SK-N-SH (cell line): ENCODE measurements at regions not wholly inside any gene's neighbourhood (a gene's known extent, or its start where the extent isn't known, plus 50 kb on each side); places are given as distances from the start of the nearest gene placed in this dataset.
A peak's percentile ranks its signal among the peaks of the same experiment; 100 is the strongest.

Experiments
- CTCF ChIA-PET: fragments of 300-600, 350-600 bp; formaldehyde crosslinking; extraction: SDS; loops from one replicate; lab custom pipeline; 2021; lab: Yijun Ruan, JAX
- POLR2A ChIA-PET: fragments of 350-600 bp; sonication (Branson Sonifier 250); formaldehyde crosslinking; extraction: SDS; loops from one replicate; lab custom pipeline; 2020; ENCODE audit warnings: antibody characterized with exemption, inconsistent platforms; lab: Yijun Ruan, JAX
- DNase-seq: peaks from one replicate; pipeline ENCODE4 v3.0.0; 2012
- H2AFZ ChIP-seq: fragments of 200-600 bp; sonication (generic); 2 replicates; pipeline ENCODE4 v1.8.1; 2016; ENCODE audit warnings: antibody characterized with exemption, mild to moderate bottlenecking, low read depth
- H3F3A ChIP-seq: fragments of 200-600 bp; sonication (generic); replicated peaks from 2 replicates; pipeline ENCODE3; 2016; ENCODE audit warnings: antibody characterized with exemption, mild to moderate bottlenecking; ENCODE audit not compliant: insufficient read depth
- H3K27ac ChIP-seq, 2 experiments: fragments of 200-500 bp in 1 of 2; fragments of 200-600 bp in 1 of 2; sonication (Bioruptor generic) in 1 of 2; sonication (generic), shearing (Covaris generic) in 1 of 2; 2 replicates each; pipeline versions ENCODE4 v1.5.1 to v1.6.1; 2014 to 2016; ENCODE audit warnings: low read depth in 2 of 2, inconsistent platforms in 1 of 2, low read length in 1 of 2, mild to moderate bottlenecking in 1 of 2, mixed read lengths in 1 of 2
- H3K27me3 ChIP-seq: fragments of 200-600 bp; sonication (generic), shearing (Covaris generic); 2 replicates; pipeline ENCODE4 v1.6.1; 2016; ENCODE audit warnings: mixed run types; ENCODE audit not compliant: insufficient read depth
- H3K36me3 ChIP-seq, 2 experiments: fragments of 200-500 bp in 1 of 2; fragments of 200-600 bp in 1 of 2; sonication (Bioruptor generic) in 1 of 2; sonication (generic) in 1 of 2; replicated peaks in 1 of 2; 2 replicates each; pipeline versions ENCODE3 to v1.5.1; 2014 to 2016; ENCODE audit warnings: low read length in 1 of 2, mild to moderate bottlenecking in 1 of 2; ENCODE audit not compliant: insufficient read depth in 2 of 2, control insufficient read depth in 1 of 2
- H3K4me1 ChIP-seq, 2 experiments: fragments of 200-500 bp in 1 of 2; fragments of 200-600 bp in 1 of 2; sonication (Bioruptor generic) in 1 of 2; sonication (generic), shearing (Covaris generic) in 1 of 2; 2 replicates each; pipeline versions ENCODE4 v1.5.1 to v1.6.1; 2014 to 2016; ENCODE audit warnings: low read depth in 1 of 2, low read length in 1 of 2, mixed run types in 1 of 2; ENCODE audit not compliant: insufficient read depth in 2 of 2, control insufficient read depth in 1 of 2
- H3K4me2 ChIP-seq: fragments of 200-600 bp; sonication (generic), shearing (Covaris generic); 2 replicates; pipeline ENCODE4 v1.6.1; 2017; ENCODE audit warnings: mixed run types
- H3K4me3 ChIP-seq, 2 experiments: fragments of 200-500 bp in 1 of 2; fragments of 200-600 bp in 1 of 2; sonication (Bioruptor generic) in 1 of 2; sonication (generic), shearing (Covaris generic) in 1 of 2; 2 replicates each; pipeline versions ENCODE4 v1.5.1 to v1.8.1; 2014 to 2016; ENCODE audit warnings: low read depth in 2 of 2, inconsistent platforms in 1 of 2, low read length in 1 of 2, mild to moderate bottlenecking in 1 of 2, mixed read lengths in 1 of 2, moderate library complexity in 1 of 2
- H3K79me2 ChIP-seq: fragments of 200-600 bp; sonication (generic); 2 replicates; pipeline ENCODE4 v1.8.1; 2017; ENCODE audit warnings: mild to moderate bottlenecking; ENCODE audit not compliant: insufficient read depth
- H3K9ac ChIP-seq: fragments of 200-600 bp; sonication (generic); 2 replicates; pipeline ENCODE4 v1.6.1; 2017; ENCODE audit warnings: mixed run types
- H3K9me2 ChIP-seq: fragments of 200-600 bp; sonication (generic); 2 replicates; pipeline ENCODE4 v1.6.1; 2017; ENCODE audit warnings: mixed run types
- H3K9me3 ChIP-seq: fragments of 200-600 bp; sonication (generic); 2 replicates; pipeline ENCODE4 v1.6.1; 2017; ENCODE audit warnings: mixed run types, mild to moderate bottlenecking, moderate library complexity
- H4K20me1 ChIP-seq: fragments of 200-600 bp; sonication (generic); 2 replicates; pipeline ENCODE4 v1.6.1; 2017; ENCODE audit warnings: mild to moderate bottlenecking, mixed run types; ENCODE audit not compliant: insufficient read depth
- CHD2 ChIP-seq: fragments of 150-350 bp; IDR thresholded peaks from 2 replicates; pipeline ENCODE4 v1.6.1; 2018; ENCODE audit warnings: low read length; ENCODE audit not compliant: partially characterized antibody
- EZH2phosphoT487 ChIP-seq: fragments of 200-600 bp; sonication (generic); IDR thresholded peaks from 2 replicates; pipeline ENCODE4 v1.6.1; 2017; ENCODE audit warnings: low read depth, mixed run types, mild to moderate bottlenecking, antibody characterized with exemption, moderate library complexity, borderline replicate concordance
- FOSL2 ChIP-seq: IDR thresholded peaks from 2 replicates; pipeline ENCODE4 v1.4.0; 2012; ENCODE audit warnings: low read depth, mild to moderate bottlenecking, moderate library complexity, borderline replicate concordance
- FOXJ3 ChIP-seq: sonication (generic); formaldehyde crosslinking; IDR thresholded peaks from 2 replicates; pipeline ENCODE4 v1.5.1; 2020; ENCODE audit warnings: mild to moderate bottlenecking, missing genetic modification reagents
- GABPA ChIP-seq: IDR thresholded peaks from 2 replicates; pipeline ENCODE4 v1.4.0; 2012; ENCODE audit warnings: low read depth, mild to moderate bottlenecking
- JUND ChIP-seq: IDR thresholded peaks from 2 replicates; pipeline ENCODE4 v1.4.0; 2012
- MXI1 ChIP-seq: IDR thresholded peaks from 2 replicates; pipeline ENCODE4 v1.6.1; 2012; ENCODE audit warnings: mild to moderate bottlenecking, low read depth, low read length, improper control_type of control experiment
- POLR2AphosphoS5 ChIP-seq: IDR thresholded peaks from 2 replicates; pipeline ENCODE4 v1.6.1; 2012; ENCODE audit warnings: low read depth, low read length
- RAD21 ChIP-seq: IDR thresholded peaks from 2 replicates; pipeline ENCODE4 v1.6.1; 2012; ENCODE audit warnings: mild to moderate bottlenecking, low read length
- RFX5 ChIP-seq: IDR thresholded peaks from 2 replicates; pipeline ENCODE4 v1.6.1; 2012; ENCODE audit warnings: mild to moderate bottlenecking, improper control_type of control experiment, low read length
- RXRA ChIP-seq: IDR thresholded peaks from 2 replicates; pipeline ENCODE4 v1.4.0; 2012; ENCODE audit warnings: low read depth, mild to moderate bottlenecking, borderline replicate concordance
- SMC3 ChIP-seq: IDR thresholded peaks from 2 replicates; pipeline ENCODE4 v1.6.1; 2012; ENCODE audit warnings: low read depth, low read length, improper control_type of control experiment
- TCF12 ChIP-seq: IDR thresholded peaks from 2 replicates; pipeline ENCODE4 v1.4.0; 2012
- TEAD4 ChIP-seq: IDR thresholded peaks from 2 replicates; pipeline ENCODE4 v1.4.0; 2012; ENCODE audit warnings: mild to moderate bottlenecking, borderline replicate concordance; ENCODE audit not compliant: insufficient read depth
- YY1 ChIP-seq: IDR thresholded peaks from 2 replicates; pipeline ENCODE4 v1.4.0; 2012; ENCODE audit warnings: low read depth, mild to moderate bottlenecking
- WGBS: methylation state at CpG from one replicate; pipeline ENCODE4 v1.1.6; 2017; ENCODE audit warnings: low lambda C conversion rate; 5-methylcytosine and 5-hydroxymethylcytosine counted together
- TF ChIP-seq, protein P1 (sequence below): IDR thresholded peaks from 2 replicates; pipeline ENCODE4 v1.4.0; 2012; ENCODE audit warnings: low read depth, borderline replicate concordance
- TF ChIP-seq, protein P2 (sequence below): fragments of 200-600 bp; sonication (generic); IDR thresholded peaks from 2 replicates; pipeline ENCODE4 v1.6.1; 2017; ENCODE audit warnings: antibody characterized with exemption, mild to moderate bottlenecking, moderate library complexity
- TF ChIP-seq, protein P3 (sequence below): IDR thresholded peaks from 2 replicates; pipeline ENCODE4 v1.4.0; 2012; ENCODE audit warnings: low read depth
- TF ChIP-seq, protein P4 (sequence below): IDR thresholded peaks from 2 replicates; pipeline ENCODE4 v1.4.0; 2012; ENCODE audit warnings: low read depth, borderline replicate concordance

DNA sequence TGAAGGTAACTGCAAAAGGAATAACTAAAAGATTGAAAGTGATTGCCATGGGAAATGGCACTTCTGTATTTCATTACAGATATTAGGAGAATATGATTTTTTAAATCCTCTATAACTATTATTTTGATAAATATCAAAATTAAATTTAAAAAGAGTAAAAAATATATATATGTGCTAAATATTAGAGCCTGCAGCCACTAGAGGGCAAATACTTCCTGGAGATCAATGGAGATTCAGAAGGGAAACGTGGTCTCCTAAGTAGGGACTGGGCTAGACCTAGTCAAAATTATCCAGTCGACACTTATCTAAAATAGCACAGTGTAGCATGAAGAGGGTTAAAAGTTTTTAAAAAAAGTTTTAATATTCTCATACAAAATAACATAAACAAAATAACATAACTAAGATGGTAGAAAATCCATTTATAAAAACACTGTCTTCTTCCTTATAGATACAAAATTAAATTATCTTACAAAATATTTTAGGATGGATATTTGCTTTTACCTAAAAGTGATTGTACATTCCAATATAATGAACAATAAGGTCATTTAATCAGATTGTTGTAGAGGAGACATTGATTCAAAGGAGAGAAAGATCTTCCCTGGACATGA lies 434.3 kb downstream of the MDFIC start:
- no peaks in the 10 kb centered on the region for H4K20me1 ChIP-seq
- H3K79me2 ChIP-seq: no peaks in the 10 kb centered on the region
- H3F3A ChIP-seq: no peaks in the 10 kb centered on the region
- H3K9me3 ChIP-seq: no peaks in the 10 kb centered on the region
- H3K4me3 ChIP-seq: no peak overlapping the region
- ChIA-PET CTCF (no interaction called here), POLR2A (no interaction called here)
- no peaks in the 10 kb centered on the region for H3K36me3 ChIP-seq
- H3K27ac ChIP-seq: no peak overlapping the region
- H3K9ac ChIP-seq: no peak overlapping the region
- 8% methylated on average over 2 of the region's 2 CpGs for WGBS
- H3K27me3 ChIP-seq: no peaks in the 10 kb centered on the region
- no peak overlapping the region for H2AFZ ChIP-seq
- H3K9me2 ChIP-seq: no peaks in the 10 kb centered on the region
- no peak for DNase-seq
- H3K4me1 ChIP-seq: no peaks in the 10 kb centered on the region
- TF ChIP-seq TEAD4: no peak
- TF ChIP-seq GABPA: no peak
- TF ChIP-seq FOXJ3 (CRISPR knock-in tag): no peak
- no peak for TF ChIP-seq SMC3
- TF ChIP-seq, protein P1, sequence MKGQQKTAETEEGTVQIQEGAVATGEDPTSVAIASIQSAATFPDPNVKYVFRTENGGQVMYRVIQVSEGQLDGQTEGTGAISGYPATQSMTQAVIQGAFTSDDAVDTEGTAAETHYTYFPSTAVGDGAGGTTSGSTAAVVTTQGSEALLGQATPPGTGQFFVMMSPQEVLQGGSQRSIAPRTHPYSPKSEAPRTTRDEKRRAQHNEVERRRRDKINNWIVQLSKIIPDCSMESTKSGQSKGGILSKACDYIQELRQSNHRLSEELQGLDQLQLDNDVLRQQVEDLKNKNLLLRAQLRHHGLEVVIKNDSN: no peak
- no peak for TF ChIP-seq FOSL2
- TF ChIP-seq, protein P2, sequence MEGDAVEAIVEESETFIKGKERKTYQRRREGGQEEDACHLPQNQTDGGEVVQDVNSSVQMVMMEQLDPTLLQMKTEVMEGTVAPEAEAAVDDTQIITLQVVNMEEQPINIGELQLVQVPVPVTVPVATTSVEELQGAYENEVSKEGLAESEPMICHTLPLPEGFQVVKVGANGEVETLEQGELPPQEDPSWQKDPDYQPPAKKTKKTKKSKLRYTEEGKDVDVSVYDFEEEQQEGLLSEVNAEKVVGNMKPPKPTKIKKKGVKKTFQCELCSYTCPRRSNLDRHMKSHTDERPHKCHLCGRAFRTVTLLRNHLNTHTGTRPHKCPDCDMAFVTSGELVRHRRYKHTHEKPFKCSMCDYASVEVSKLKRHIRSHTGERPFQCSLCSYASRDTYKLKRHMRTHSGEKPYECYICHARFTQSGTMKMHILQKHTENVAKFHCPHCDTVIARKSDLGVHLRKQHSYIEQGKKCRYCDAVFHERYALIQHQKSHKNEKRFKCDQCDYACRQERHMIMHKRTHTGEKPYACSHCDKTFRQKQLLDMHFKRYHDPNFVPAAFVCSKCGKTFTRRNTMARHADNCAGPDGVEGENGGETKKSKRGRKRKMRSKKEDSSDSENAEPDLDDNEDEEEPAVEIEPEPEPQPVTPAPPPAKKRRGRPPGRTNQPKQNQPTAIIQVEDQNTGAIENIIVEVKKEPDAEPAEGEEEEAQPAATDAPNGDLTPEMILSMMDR: peak; percentile 64
- TF ChIP-seq JUND: no peak
- TF ChIP-seq MXI1: no peak
- TF ChIP-seq POLR2AphosphoS5: no peak
- TF ChIP-seq, protein P3, sequence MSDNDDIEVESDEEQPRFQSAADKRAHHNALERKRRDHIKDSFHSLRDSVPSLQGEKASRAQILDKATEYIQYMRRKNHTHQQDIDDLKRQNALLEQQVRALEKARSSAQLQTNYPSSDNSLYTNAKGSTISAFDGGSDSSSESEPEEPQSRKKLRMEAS: no peak
- no peak for TF ChIP-seq RXRA
- no peak for TF ChIP-seq CHD2
- peak; percentile 16; the same call in 1 of the 2 replicates for TF ChIP-seq RAD21
- no peak overlapping the region for H3K4me2 ChIP-seq

DNA sequence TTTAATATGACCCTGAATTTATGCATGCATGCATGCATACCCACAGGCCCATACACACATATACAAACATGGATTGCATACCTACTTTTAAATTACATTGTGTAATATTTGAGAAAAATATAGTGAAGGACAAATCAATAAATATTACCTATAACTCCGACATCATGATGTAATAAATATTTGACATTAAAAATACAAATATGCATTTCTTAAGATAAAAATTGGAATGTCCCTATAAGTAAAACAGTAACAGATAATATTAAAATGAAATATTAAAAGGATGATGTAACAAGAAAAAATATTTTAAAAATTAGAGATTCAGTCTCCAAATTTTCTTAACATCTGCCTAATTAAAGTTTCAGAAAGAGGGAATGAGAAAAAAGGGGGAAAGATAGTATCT lies 433.0 kb downstream of the MDFIC start:
- Histone ChIP-seq H3F3A (no peaks in the 10 kb centered on the region), H3K9ac (no peak overlapping the region), H4K20me1 (no peaks in the 10 kb centered on the region), H3K36me3 (no peaks in the 10 kb centered on the region), H3K4me3 (no peak overlapping the region), H3K79me2 (no peaks in the 10 kb centered on the region), H3K9me2 (no peaks in the 10 kb centered on the region), H3K4me2 (no peak overlapping the region), H3K4me1 (no peaks in the 10 kb centered on the region), H3K27ac (no peak overlapping the region), H2AFZ (no peak overlapping the region), H3K9me3 (no peaks in the 10 kb centered on the region), H3K27me3 (no peaks in the 10 kb centered on the region)
- POLR2A ChIA-PET: no interaction called here
- DNase-seq: no peak
- 31% methylated on average over 1 of the region's 1 CpG for WGBS
- CTCF ChIA-PET: no interaction called here
- no peak for TF ChIP-seq MXI1
- TF ChIP-seq GABPA: no peak
- no peak for TF ChIP-seq JUND
- no peak for TF ChIP-seq EZH2phosphoT487
- TF ChIP-seq, protein P4, sequence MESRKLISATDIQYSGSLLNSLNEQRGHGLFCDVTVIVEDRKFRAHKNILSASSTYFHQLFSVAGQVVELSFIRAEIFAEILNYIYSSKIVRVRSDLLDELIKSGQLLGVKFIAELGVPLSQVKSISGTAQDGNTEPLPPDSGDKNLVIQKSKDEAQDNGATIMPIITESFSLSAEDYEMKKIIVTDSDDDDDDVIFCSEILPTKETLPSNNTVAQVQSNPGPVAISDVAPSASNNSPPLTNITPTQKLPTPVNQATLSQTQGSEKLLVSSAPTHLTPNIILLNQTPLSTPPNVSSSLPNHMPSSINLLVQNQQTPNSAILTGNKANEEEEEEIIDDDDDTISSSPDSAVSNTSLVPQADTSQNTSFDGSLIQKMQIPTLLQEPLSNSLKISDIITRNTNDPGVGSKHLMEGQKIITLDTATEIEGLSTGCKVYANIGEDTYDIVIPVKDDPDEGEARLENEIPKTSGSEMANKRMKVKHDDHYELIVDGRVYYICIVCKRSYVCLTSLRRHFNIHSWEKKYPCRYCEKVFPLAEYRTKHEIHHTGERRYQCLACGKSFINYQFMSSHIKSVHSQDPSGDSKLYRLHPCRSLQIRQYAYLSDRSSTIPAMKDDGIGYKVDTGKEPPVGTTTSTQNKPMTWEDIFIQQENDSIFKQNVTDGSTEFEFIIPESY: no peak
- TF ChIP-seq TCF12: no peak
- no peak for TF ChIP-seq TEAD4
- TF ChIP-seq, protein P1: no peak
- no peak for TF ChIP-seq RFX5
- TF ChIP-seq YY1: no peak
- no peak for TF ChIP-seq FOXJ3 (CRISPR knock-in tag)
- TF ChIP-seq, protein P2: no peak
